HEK293T (cell line): ENCODE measurements at regions not wholly inside any gene's neighbourhood (a gene's known extent, or its start where the extent isn't known, plus 50 kb on each side); places are given as distances from the start of the nearest gene placed in this dataset.

Experiments
- CTCF ChIA-PET: fragments of 350-600 bp; formaldehyde crosslinking; extraction: SDS; loops from one replicate; lab custom pipeline; 2021; ENCODE audit warnings: antibody characterized with exemption, inconsistent platforms; lab: Yijun Ruan, JAX
- POLR2A ChIA-PET: fragments of 350-600 bp; formaldehyde crosslinking; extraction: SDS; loops from one replicate; lab custom pipeline; 2020; ENCODE audit warnings: antibody characterized with exemption, inconsistent platforms; lab: Yijun Ruan, JAX
- DNase-seq: peaks from one replicate; pipeline ENCODE4 v3.0.0; 2012; ENCODE audit warnings: mixed read lengths; ENCODE audit errors: extremely low spot score
- ARNT ChIP-seq: fragments of 450-650 bp; IDR thresholded peaks from 2 replicates; pipeline ENCODE4 v1.6.1; 2017; ENCODE audit warnings: mild to moderate bottlenecking
- BHLHE40 ChIP-seq: fragments of 450-650 bp; IDR thresholded peaks from 2 replicates; pipeline ENCODE4 v1.6.1; 2016; ENCODE audit warnings: mild to moderate bottlenecking, moderate library complexity, borderline replicate concordance
- CTBP1 ChIP-seq: fragments of 450-650 bp; IDR thresholded peaks from 2 replicates; pipeline ENCODE4 v1.6.1; 2016; ENCODE audit warnings: borderline replicate concordance
- ELF4 ChIP-seq: fragments of 450-650 bp; IDR thresholded peaks from 2 replicates; pipeline ENCODE4 v1.6.1; 2017; ENCODE audit warnings: antibody characterized with exemption
- FOXA1 ChIP-seq: fragments of 450-650 bp; IDR thresholded peaks from 2 replicates; pipeline ENCODE4 v1.6.1; 2016; ENCODE audit warnings: mild to moderate bottlenecking
- FOXK2 ChIP-seq: fragments of 450-650 bp; IDR thresholded peaks from 2 replicates; pipeline ENCODE4 v1.6.1; 2016; ENCODE audit warnings: mild to moderate bottlenecking
- FOXM1 ChIP-seq: fragments of 450-650 bp; IDR thresholded peaks from 2 replicates; pipeline ENCODE4 v1.6.1; 2017; ENCODE audit warnings: mild to moderate bottlenecking, borderline replicate concordance
- HDGF ChIP-seq: fragments of 450-650 bp; IDR thresholded peaks from 2 replicates; pipeline ENCODE4 v1.6.1; 2017; ENCODE audit warnings: antibody characterized with exemption, borderline replicate concordance
- L3MBTL2 ChIP-seq: fragments of 450-650 bp; conservative IDR thresholded peaks from 2 replicates; pipeline ENCODE4 v1.6.1; 2016; ENCODE audit warnings: mild to moderate bottlenecking
- LEF1 ChIP-seq: fragments of 450-650 bp; IDR thresholded peaks from 2 replicates; pipeline ENCODE4 v1.6.1; 2017; ENCODE audit warnings: mild to moderate bottlenecking, borderline replicate concordance
- NFRKB ChIP-seq: fragments of 450-650 bp; IDR thresholded peaks from 2 replicates; pipeline ENCODE4 v1.6.1; 2016; ENCODE audit warnings: mild to moderate bottlenecking, moderate library complexity
- SP1 ChIP-seq: fragments of 450-650 bp; IDR thresholded peaks from 2 replicates; pipeline ENCODE4 v1.6.1; 2017
- SUZ12 ChIP-seq: fragments of 450-650 bp; IDR thresholded peaks from 2 replicates; pipeline ENCODE4 v1.6.1; 2016; ENCODE audit warnings: mild to moderate bottlenecking
- TARDBP ChIP-seq: fragments of 450-650 bp; IDR thresholded peaks from 2 replicates; pipeline ENCODE4 v1.6.1; 2016
- ZNF384 ChIP-seq: fragments of 450-650 bp; IDR thresholded peaks from 2 replicates; pipeline ENCODE4 v1.6.1; 2016
- TF ChIP-seq, protein P1 (sequence below): fragments of 450-650 bp; IDR thresholded peaks from 2 replicates; pipeline ENCODE4 v1.6.1; 2016

GRCh38 chr12:97375310-97375709, 87.3 kb upstream of the RMST start:
- no peak for DNase-seq
- ChIA-PET CTCF (no interaction called here), POLR2A (no interaction called here)
- TF ChIP-seq SP1 (no peak), FOXA1 (no peak), BHLHE40 (no peak), CTBP1 (no peak), HDGF (no peak), NFRKB (no peak), ELF4 (no peak), ARNT (no peak), FOXM1 (no peak), TARDBP (no peak), ZNF384 (no peak), SUZ12 (no peak), LEF1 (no peak), FOXK2 (no peak), L3MBTL2 (no peak)
- TF ChIP-seq, protein P1, sequence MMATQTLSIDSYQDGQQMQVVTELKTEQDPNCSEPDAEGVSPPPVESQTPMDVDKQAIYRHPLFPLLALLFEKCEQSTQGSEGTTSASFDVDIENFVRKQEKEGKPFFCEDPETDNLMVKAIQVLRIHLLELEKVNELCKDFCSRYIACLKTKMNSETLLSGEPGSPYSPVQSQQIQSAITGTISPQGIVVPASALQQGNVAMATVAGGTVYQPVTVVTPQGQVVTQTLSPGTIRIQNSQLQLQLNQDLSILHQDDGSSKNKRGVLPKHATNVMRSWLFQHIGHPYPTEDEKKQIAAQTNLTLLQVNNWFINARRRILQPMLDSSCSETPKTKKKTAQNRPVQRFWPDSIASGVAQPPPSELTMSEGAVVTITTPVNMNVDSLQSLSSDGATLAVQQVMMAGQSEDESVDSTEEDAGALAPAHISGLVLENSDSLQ = no peak

DNA sequence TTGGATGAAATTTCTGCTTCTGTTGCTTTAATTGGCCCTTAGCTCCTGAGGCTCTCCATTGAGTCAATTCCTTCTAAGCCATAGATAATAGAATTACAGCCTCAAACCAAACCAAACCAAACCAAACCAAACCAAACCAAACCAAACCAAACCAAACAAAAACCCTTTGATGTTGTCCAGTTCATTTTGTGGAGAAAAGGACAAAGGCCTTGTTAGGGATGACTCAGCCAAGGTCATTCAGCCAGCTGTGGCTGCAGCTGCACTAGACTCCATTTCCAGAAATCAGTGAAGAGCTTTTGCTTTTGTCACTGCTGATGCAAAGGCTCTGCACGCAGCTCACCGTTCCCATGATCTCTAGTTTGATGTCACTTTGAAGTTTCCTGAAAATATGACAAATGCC, 82.2 kb upstream of the RMST start:
- TF ChIP-seq, protein P1 = no peak
- TF ChIP-seq NFRKB (no peak), LEF1 (no peak), SP1 (no peak), ARNT (no peak), BHLHE40 (no peak), ELF4 (no peak), FOXK2 (no peak), FOXM1 (no peak), L3MBTL2 (no peak), FOXA1 (no peak), HDGF (no peak), CTBP1 (no peak), TARDBP (no peak), ZNF384 (no peak), SUZ12 (no peak)
- DNase-seq = no peak
- ChIA-PET POLR2A (no interaction called here), CTCF (no interaction called here)

DNA sequence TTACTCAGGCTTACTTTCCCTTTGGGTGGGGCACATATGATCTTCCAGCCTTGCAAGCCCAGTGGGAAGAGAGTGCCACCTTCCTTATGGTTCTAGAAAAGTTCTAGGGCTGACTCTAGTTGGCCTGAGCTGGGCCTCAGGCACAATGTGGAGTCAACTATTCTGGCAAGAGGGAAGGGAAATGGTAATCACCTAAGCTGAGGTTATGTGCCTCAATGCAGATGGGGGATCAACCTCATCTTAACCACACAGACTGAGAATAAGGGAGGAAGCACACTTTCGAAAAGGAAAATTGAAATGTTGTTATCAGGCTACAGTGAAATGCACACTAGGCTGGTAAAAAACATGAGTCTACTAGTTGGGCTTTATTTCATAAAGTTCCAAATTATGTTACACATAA, 77.5 kb upstream of the RMST start:
- no peak for TF ChIP-seq FOXA1
- no peak for TF ChIP-seq FOXM1
- no peak for TF ChIP-seq LEF1
- TF ChIP-seq NFRKB = no peak
- TF ChIP-seq FOXK2 = no peak
- no peak for TF ChIP-seq BHLHE40
- TF ChIP-seq TARDBP = no peak
- no peak for TF ChIP-seq SP1
- no peak for TF ChIP-seq SUZ12
- TF ChIP-seq ELF4 = no peak
- TF ChIP-seq, protein P1 = no peak
- no peak for TF ChIP-seq CTBP1
- CTCF ChIA-PET = no interaction called here
- no peak for DNase-seq
- POLR2A ChIA-PET = no interaction called here

DNA sequence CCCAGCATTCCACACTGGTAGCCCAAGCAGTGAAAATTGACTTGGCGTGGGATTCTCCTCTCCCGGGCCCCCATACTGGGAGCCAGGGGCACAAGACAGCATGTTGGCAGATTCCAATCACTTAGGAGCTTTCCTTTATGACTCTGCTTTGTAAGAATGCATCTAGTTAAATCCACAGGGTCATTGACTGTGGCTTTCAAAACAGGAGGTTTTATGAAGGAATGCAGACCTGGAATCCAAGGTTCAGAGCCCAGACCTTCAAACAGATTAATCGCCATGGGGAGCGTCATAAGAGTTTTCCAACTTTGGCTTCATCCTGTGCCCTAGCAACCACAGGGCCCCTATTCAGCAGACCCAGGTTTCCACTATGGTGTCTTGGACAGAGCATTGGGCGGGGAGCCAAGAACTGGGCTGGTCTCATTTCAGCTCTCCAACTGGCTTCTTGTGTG, 76.4 kb upstream of the RMST start:
- ChIA-PET CTCF (no interaction called here), POLR2A (no interaction called here)
- DNase-seq = no peak
- TF ChIP-seq ELF4 (no peak), HDGF (no peak), TARDBP (no peak), FOXA1 (no peak), L3MBTL2 (no peak)

GRCh38 chr12:97387844-97388243, 74.8 kb upstream of the RMST start:
- POLR2A ChIA-PET = no interaction called here
- TF ChIP-seq ELF4 (no peak), L3MBTL2 (no peak), SUZ12 (no peak), CTBP1 (no peak), TARDBP (no peak), FOXM1 (no peak), NFRKB (no peak), ZNF384 (no peak), ARNT (no peak), BHLHE40 (no peak), LEF1 (no peak), FOXK2 (no peak), HDGF (no peak), FOXA1 (no peak), SP1 (no peak)
- TF ChIP-seq, protein P1 = no peak
- CTCF ChIA-PET = no interaction called here
- DNase-seq = no peak

DNA sequence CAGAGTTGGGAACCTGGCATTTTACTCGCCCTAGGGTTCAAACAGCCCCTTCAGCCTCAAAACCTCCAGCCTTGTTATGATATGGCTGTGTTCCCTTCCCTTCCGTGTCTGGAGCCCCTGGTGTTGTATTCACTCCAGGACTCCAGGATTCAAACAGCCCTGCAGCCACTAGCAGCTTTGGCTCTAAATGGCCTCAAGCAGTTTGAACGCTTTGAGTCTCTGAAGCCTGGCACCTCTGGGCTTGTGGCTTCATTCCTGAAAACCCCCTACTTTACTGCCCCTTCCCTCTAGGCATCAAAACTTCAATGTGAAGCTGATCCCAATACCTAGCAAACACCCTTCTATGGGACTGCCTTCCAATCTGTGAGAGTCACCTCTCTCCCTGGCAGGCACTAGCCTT, 67.9 kb upstream of the RMST start:
- CTCF ChIA-PET = no interaction called here
- POLR2A ChIA-PET = no interaction called here

More for the DNA sequence above, 67.9 kb upstream of the RMST start:
- no peak for TF ChIP-seq ARNT
- TF ChIP-seq LEF1 = no peak
- no peak for TF ChIP-seq L3MBTL2
- no peak for DNase-seq
